D721Med (cell line): ENCODE measurements at regions not wholly inside any gene's neighbourhood (a gene's known extent, or its start where the extent isn't known, plus 50 kb on each side); places are given as distances from the start of the nearest gene placed in this dataset.

Experiments
- DNase-seq: peaks from one replicate; pipeline ENCODE4 v3.0.0; 2011; ENCODE audit warnings: low spot score; ENCODE audit not compliant: insufficient read length
- FAIRE-seq: peaks from 2 replicates; lab custom pipeline; 2011; peaks lifted over from hg19 to GRCh38; lab: Jason Lieb, UNC
- CTCF ChIP-seq: IDR thresholded peaks from 2 replicates; pipeline ENCODE4 v1.5.1; 2012; ENCODE audit warnings: mild to moderate bottlenecking, control low read depth; ENCODE audit not compliant: insufficient read depth; ENCODE audit errors: missing control alignments

- no peak for DNase-seq
- TF ChIP-seq CTCF, result no peak
- no peak for FAIRE-seq
Measured at GRCh38 chr14:34220921-34221320, 241.1 kb downstream of the SPTSSA start.

GRCh38 chr14:34220378-34220706 lies 241.7 kb downstream of the SPTSSA start:
- no peak for TF ChIP-seq CTCF
- DNase-seq, result no peak
- no peak for FAIRE-seq

- DNase-seq (no peak), FAIRE-seq (no peak)
- no peak for TF ChIP-seq CTCF
Measured at GRCh38 chr14:34219661-34220377, 242.2 kb downstream of the SPTSSA start.

- DNase-seq (no peak), FAIRE-seq (no peak)
- TF ChIP-seq CTCF, result no peak
Measured at GRCh38 chr14:34218881-34219280, 243.2 kb downstream of the SPTSSA start.

GRCh38 chr14:34214961-34215360 lies 247.1 kb downstream of the SPTSSA start:
- no peak for FAIRE-seq
- TF ChIP-seq CTCF, result no peak

GRCh38 chr14:34213332-34213731 lies 248.7 kb downstream of the SPTSSA start:
- DNase-seq, result no peak
- FAIRE-seq, result no peak
- TF ChIP-seq CTCF, result no peak

More at GRCh38 chr14:34214961-34215360, 247.1 kb downstream of the SPTSSA start:
- no peak for DNase-seq

GRCh38 chr14:34212172-34212929 lies 249.7 kb downstream of the SPTSSA start:
- DNase-seq (no peak), FAIRE-seq (no peak)
- TF ChIP-seq CTCF, result no peak
